ENCODE measurements at regions not wholly inside any gene's neighbourhood (a gene's known extent, or its start where the extent isn't known, plus 50 kb on each side); places are given as distances from the start of the nearest gene placed in this dataset.

DNA sequence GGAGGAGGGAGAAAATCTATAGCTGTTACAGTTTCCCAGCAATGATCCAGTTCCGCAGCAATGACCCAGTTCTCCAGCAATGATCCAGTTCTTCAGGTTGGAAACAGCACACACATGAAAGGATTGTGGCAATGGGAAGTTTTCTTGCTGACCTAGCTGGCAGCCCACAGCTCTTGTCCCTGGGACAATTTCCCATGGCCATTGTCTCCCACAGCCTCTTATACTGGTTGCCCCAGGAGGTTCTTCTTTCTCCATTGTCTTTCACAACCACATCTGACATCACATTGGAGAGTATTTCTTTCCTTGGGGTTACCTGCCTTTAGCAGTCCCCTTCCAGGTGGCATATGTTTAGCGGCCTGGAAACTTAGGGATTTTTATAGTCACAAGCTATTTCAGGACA lies 209.8 kb upstream of the PLEKHG7 start:
- no peak for DNase-seq

DNA sequence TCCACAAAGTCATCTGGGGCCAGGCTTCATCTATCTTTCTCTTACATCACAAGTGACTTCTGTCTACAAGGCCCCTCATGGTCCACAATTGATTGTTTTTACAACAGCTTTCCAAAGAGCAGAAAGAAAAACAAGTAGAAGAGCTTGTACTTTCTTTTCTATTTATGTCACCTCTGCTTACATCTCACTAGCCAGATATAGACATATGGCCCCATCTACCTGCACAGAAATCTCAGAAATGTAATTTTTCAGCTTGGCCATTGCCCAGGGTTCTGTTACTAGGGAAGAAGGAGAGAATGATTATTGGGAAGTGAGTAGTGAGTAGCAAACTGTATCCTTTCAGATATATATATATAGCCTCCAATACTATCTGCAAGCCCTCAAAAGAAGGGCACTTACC lies 210.5 kb upstream of the PLEKHG7 start:
- no peak for DNase-seq

DNA sequence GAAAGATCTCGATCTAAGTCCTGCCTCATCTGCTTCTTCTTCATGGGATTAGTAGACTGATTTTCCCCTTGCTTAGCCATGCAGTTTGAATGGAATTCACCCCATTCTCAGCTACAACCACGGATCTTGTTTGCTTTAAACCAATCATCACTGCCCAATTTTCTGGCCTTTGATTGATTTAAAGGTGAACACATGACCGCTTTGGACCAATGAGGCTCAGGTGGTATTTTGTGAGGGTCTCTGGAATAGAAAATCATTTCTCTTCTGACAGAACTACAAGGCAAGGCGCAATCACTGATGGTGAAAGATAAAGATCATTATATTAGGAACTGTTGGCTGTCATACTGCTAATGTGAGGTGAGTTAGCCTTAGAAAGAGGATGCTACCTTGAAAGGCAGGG lies 213.0 kb upstream of the PLEKHG7 start:
- DNase-seq, result no peak

DNA sequence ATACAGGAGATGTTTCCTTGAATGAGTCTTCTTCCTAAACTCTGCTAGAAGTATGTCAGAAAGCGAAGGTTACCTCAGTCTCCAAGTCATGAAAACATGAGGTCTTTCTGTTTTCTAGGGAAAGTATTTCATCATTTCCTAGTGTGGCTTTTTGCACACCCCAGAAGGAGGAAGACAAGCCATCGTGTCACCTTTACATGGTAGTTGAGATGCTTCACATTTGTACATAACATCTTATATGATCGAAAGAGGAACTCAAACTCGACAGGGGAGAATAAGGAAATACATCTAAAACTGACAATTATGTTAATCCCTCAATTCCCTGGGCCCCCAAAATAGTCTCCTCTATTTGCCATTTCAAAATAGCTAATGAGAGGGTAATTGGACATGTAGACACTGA lies 214.1 kb upstream of the PLEKHG7 start:
- no peak for DNase-seq

DNA sequence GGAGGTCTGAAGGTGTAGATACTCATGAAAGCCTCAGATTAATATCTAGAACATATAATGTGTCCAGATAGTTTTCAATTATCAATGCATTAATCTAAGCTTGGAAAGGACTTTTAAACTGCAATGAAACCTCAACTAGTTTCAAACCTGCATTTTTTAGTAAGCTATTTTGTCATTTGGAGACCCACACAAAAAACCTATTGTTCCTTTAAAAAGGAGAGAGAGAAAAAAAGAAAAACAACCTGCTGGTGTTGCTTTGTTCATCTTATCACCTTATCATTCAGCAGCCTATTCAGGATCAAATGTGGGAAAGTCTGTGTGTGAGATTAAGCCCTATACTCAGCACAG lies 215.7 kb upstream of the PLEKHG7 start:
- no peak for DNase-seq

DNA sequence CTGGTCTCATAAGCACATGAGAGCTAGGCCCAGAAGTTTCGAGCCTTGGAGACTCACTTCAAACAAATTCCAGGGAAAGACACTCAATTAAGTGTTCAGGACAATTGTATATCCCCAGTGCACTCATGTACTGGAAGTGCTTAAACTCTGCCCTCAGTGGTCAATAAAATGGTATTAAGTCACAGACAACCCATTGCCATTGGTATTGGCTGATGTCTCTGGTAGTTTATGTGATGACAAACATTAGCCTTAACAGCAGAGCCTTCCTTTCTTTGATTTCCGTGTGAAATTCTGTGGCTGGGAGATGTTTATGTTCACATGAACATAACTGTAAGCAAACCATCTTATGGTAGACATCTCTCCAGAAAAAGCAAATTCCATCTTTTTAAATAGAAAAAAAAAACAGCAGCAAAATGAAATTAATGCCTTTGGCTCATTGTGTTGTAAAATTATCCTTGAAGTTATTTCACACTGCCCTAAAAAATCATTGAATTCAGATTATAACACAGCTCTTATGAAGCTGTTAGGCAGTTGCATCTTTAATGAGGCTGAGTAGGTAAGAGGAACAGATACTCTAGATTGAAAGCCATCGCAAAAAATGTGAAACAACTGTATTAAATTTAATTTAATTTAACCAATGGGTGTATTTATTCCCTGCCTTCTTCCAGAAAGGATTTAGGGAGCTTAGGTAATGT lies 216.2 kb upstream of the PLEKHG7 start:
- DNase-seq, result no peak

DNA sequence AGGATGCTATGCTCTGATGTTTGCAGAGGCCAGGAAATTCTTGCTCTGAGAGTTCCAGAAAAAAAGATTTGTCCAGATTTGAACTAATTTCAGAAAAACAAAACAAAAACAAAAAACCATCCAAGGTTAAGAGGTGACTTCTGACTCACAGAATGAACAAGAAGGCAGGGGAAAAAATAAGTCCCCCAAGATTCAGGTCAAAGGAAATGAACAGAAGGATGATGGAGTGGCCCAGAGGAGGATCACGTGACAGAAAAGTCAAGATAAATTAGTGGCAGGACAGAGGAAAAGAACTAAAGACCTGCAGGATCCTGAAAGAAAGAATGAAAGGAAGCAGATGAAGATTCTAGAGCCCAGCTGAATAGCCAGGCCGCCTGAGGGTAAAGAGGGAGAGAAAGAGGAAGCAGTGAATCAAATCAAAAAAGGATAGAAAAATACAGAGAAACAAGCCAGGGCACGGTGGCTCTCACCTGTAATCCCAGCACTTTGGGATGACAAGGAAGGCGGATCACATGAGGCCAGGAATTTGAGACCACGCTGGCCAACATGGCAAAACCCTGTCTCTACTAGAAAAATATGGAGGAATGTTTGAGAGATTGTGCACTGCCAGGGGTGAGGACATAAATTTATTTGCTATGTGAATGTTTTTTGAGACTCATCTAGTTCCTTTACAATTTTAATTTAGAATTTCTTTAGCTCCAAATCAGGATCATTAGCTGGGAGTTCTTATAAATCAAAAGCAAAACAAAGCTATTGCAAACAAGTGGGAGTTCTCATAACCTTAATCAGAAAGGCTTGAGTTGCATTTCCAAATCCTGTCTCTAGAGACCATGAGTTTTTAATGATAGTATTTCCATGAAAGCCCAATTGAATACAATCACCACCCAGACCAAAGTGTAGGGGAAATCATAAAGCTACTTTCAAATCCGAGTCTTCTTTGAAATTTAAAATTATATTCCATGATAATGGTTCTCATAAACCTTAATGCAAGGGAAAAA lies 217.1 kb upstream of the PLEKHG7 start:
- no peak for DNase-seq

DNA sequence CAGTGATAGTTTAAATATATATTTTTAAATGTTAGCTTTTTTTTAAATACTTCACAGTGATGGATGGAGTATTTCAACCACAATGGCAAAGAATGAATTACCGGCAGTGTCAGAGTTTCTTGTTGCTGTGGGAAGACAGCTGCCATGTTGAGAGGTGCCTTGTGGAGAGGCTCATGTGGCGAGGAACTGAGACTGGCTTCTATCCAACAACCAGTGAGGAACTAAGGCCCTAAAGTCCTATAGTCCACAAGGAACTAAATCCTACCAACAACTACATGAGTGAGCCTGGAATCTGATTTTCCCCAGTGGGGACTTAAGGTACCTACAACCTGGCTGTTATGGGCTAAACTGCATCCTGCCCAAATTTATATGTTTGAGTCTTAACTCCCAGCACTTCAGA lies 220.2 kb upstream of the PLEKHG7 start:
- no peak for DNase-seq

DNA sequence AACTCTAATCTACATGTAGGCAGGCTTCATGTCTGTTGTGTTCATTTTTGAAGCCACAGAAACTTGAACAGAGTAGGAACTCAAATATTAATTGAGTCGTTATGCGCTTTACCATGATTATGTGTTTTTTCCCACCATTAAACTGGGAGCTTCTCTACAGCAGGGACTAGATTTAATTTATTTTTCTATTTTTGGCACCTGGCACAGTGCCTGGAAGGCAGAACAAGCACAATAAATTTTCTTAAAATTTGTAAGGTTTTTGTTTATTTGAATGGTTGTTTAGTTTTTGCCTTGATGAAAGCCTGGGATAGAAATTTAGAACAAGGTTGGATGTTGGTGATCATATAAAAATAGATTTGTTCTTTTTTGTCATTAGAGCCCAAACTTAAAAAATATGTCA lies 221.7 kb upstream of the PLEKHG7 start:
- DNase-seq, result no peak

DNA sequence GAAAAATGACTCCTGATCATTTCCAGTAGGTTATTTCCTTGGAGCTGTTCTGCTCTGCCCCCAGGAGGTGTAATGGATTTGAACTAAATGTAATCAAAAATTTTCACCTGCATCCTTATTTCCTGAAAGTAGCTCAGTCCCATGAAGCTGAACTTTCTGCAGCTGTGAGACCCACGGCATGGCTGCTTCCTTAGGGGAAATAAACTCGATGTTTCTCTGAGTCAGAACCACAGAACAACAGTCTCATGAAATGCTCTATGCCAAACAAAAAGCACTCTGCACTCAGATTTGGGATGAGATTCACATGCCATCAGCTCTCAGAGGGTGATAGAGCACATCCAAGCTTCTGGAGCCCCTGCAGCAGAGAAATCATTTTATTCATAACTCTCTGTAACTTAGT lies 224.1 kb upstream of the PLEKHG7 start:
- no peak for DNase-seq

DNA sequence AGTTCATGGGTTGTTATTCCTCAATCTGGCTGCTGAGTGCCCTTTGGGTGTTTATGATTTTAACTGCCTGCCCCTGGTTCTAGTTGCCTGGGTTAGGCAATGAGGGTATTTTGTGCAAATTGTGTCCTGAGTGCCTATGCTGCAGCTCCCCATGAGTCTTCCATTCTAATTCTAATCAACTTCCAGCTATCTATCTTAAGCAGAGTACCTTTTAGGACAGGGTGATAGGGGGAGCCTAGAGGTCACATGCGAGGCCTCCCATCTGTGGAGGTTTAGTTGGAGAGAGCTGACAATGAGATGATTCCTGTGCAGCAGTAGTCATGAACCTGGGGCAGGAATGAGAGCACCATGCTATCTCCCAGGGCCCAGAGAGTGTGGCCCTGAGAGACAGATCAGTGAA lies 225.9 kb upstream of the PLEKHG7 start:
- no peak for DNase-seq

DNA sequence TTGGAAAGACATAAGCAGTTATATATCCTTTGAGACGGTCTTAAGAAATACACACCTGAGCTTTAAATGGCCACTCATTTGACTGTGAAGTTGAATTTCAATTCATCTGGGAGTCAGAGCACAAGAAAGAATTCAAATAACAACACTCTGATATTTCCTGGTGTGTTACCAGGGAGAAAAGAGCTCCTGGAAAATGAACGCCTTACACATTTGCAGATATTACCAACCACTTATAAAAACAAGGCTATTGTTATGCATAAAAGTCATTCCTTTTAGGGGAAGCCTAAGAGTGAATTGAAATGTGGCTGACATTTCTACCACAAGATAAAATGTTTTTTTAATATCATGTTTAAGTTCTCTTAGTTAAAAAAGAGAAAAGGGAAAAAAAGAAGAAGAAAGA lies 229.2 kb upstream of the PLEKHG7 start:
- DNase-seq, result no peak

DNA sequence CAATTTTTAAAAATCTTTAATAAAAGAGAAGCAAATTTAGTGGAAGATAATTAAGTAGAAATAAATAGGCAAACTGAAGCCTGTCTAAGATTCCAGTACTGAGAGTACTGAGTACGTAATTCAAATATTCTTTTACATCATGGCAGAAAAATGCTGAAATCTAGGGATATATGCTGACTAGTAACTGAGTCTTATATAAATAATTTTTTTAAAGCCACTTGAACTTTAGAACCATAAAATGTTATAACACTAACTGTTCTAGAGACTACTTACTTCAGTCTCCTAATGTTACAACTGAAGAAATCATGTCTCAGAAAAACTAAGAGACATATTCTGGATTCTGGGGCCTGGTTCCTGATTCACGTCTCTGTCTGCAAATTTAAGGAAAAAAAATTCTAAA lies 230.6 kb upstream of the PLEKHG7 start:
- no peak for DNase-seq

DNA sequence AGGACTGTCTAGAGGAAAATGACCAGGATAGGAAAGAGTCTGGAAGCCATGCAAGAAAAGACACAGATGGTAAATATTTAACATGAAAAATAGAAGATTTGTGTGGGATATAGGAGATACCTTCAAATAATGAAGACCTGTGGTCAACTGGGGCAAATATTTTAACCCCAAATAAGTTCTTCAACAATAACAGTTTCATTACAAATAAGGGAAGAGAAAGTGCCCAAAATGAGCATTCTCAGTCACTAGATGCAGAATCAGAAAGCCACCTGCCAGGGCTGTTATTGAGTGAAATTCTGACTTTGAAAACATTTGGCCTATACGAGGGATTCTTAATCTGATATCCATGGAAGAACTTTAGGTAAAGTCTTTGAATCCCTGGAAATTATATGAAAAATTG lies 231.2 kb upstream of the PLEKHG7 start:
- no peak for DNase-seq

DNA sequence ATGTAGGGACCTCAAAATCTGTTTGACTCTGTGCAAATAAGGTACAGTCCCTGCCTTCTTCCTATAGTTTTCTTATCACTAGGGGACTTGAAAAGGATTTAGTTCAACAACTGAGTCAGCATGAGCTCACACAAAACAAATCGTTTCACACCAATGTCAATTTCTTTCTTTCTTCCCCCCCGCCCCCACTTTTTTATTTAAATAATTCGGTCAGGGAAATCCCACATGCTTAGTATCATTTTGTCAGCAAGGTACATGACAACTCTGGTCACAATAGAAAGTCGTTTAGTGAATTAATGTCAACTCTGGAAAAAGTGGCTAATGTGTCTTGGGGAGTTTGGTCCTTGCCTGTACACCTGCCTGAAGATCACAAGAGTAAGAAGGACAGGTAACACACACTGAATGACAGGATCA lies 232.2 kb upstream of the PLEKHG7 start:
- DNase-seq, result no peak

DNA sequence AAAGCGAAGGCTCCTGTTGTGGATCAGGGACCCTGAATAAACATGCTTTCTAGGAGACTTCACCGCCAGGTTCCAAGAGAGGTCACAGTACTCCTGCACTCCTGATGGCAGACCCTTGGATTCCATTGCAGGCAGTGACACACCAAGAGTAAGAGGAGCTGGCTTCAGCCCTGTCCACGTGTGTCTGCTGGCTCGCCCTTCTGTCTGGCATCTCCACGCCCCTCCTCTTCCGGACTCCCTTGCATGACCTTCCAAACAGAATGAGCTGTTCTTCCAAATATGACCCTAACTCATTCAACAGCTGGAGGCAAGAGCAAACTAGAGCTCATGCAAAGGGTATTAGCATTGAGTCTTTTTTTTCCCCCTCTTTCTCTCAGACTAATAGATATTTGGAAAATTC lies 233.0 kb upstream of the PLEKHG7 start:
- no peak for DNase-seq

DNA sequence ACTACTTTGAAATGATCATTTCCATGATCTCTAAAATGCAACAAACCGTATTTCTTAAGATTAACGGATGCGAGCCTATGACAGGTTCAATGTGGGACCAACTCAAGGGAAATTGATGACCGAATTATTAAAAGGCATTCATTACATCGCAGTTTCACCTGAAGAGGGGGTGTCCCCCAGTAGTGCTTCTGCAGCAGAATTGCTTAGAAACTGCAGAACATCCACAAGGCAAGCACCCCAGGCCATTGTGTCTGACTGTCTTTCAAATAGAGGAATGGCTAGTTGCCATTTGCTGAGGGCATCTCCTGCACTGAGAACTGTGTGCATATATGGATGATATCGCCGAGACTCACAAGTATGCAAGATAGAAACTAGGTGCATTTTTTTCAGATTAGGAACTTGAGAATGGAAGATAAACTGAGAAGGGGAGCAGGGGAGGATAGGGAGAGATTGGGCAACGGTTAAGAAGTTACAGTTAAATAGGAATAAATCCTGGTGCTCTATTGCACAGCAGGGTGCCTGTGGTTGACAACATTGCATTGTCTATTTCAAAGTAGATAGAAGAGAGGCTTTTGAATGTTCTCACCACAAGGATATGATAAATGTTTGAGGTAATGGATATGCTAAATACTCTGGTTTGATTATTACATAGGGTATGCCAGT lies 234.3 kb upstream of the PLEKHG7 start:
- DNase-seq, result no peak

DNA sequence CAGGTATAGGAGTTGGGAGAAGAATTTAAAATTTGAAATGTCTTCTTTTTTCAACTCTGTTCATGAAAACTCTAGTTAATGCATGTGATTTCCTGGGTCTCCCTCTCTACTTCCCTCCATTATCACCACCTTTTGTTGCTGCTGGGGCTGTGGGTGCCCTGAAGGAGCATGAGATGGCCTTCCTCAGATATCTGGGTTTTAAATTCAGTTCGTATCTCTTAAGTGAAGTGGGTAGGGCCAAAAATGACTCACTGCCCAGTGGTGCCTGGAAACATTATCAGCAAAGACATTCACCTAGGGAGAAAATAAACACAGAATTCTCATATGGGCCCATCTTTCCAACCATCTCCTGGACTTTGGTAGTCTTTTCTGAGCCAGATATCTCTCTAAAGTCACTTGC lies 234.9 kb upstream of the PLEKHG7 start:
- no peak for DNase-seq

DNA sequence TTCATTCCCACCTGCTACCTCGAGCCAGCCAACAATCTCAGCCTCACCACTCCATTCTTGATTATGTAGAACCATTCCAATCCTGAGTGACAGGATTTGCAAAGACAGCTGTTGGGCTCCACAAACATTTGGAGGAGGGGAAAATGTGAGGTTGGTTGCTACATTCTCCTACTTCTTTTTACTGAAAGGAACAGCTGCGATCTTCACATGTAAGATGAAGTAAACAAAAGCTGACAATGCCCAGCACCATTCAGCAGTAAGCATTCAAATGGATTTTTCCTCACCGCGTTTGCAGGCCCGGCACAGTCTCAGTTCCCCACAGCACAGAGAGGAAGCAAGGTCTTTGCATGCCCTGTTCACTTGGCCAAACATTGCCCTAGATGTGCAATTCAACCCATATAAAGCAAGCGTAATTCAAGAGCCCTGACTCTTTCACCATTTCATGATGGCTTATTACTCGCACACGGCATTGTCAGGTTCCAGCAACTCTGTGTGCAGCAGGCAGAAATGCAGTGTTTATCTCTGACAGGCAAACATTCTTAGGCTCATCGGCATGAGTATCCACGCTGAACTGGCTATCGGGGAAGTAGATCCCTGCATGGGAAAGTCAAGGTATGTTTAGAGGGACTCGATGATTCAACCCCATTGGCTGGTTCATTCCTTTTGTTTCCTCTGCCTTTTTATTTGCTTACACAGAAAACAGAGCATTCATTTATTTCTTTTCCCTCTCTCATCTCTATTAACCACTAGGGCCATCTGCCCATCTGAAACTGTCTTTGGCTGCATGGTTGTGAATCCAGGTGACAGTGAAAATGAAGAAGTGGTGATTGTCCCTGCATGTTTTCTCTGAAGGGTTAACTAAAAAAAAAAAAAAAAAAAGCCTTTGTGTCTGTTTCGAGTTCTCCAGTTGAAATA lies 236.1 kb upstream of the PLEKHG7 start:
- peak; percentile 62 for DNase-seq

DNA sequence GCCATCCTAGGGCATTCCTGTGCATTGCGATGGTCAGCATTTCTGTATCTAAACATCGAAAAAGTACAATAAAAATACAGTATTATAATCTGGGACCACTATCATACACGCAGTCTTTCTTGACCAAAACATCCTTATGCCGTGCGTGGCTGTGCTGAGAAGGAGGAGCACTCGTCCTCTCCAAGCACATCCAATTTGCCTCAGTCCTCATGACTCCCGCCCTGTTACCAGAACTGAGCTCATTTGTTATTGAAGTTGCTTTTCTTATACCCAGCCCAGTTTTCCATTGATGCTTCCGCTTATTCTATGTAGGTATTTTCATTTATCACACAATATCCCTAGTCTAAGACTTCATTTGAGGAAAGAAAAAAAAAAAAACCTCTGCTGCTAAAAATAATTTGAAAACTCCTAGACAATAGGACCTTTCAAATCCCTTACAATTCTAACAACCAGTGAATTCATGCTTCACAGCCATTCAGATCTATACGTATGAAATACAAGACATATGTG lies 236.9 kb upstream of the PLEKHG7 start:
- DNase-seq, result no peak

DNA sequence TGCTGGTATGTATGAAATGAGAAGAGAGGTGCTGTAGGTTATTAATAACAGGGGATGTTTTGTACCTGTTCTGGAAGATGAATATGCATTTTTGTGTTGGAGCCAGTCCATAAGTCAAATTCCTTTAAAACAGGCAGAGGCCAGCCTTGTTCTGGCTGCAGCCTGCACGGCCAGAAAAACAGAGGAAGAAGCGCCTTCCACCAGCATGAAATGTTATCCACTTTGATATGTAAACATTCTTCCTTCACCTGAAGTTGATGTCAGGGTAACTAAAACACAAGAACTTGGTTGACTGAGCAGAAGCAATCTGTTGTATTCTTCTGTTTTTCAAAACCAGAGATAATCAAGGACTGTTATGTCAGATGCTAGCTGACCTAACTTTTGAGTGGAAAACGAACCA lies 237.9 kb upstream of the PLEKHG7 start:
- DNase-seq, result no peak

DNA sequence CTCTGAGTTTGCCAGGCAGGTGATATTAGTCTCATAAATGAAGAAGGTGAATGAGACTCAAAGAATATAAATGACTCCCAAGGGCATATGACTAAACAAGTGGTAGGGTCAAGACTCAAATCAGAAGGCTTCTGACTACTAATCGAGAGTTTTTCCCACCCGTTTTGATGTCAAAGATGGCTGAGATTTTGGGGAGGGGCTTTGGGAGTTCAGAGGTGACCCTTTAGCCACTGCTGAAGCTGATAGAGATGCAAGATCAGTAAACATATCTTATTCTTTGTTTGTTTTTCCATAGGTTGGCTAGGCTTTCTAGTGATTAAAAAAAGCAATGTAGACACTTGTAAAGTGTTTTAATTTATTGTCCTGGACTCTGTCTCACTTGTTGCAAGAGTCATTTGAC lies 239.6 kb upstream of the PLEKHG7 start:
- DNase-seq, result no peak
